Central memory CD8-positive, alpha-beta T cell (primary cell): ENCODE measurements at regions not wholly inside any gene's neighbourhood (a gene's known extent, or its start where the extent isn't known, plus 50 kb on each side); places are given as distances from the start of the nearest gene placed in this dataset.
"Not testable (repeated sequence)": the region's sequence is repeated elsewhere in the genome, so short reads cannot be mapped to it uniquely, and the experiment has no call there.

Source experiments
- ATAC-seq: fragments of 150-1000 bp; cut with Tn5 transposase; replicated peaks from 2 replicates; pipeline ENCODE4 v1.10.0; 2022; ENCODE audit warnings: mild to moderate bottlenecking, moderate FRiP score, moderate number of reproducible peaks; ENCODE audit not compliant: poor library complexity, severe bottlenecking; ENCODE audit errors: extremely low read depth
- DNase-seq, 2 donors: peaks; one replicate each; pipeline ENCODE4 v3.0.0; 2021; ENCODE audit warnings: low spot score in 2 of 2
- H3K27ac Mint-ChIP-seq: one replicate; pipeline ENCODE4 v1.8.0; 2022; ENCODE audit warnings: low read depth, mild to moderate bottlenecking, moderate library complexity, mixed read lengths
- H3K27me3 Mint-ChIP-seq: one replicate; pipeline ENCODE4 v1.8.0; 2022; ENCODE audit warnings: mixed read lengths
- H3K36me3 Mint-ChIP-seq: one replicate; pipeline ENCODE4 v1.8.0; 2022; ENCODE audit warnings: mild to moderate bottlenecking, moderate library complexity, mixed read lengths; ENCODE audit not compliant: insufficient read depth
- H3K4me1 Mint-ChIP-seq: one replicate; pipeline ENCODE4 v1.8.0; 2022; ENCODE audit warnings: mixed read lengths
- H3K4me3 Mint-ChIP-seq: one replicate; pipeline ENCODE4 v1.8.0; 2022; ENCODE audit warnings: mild to moderate bottlenecking, moderate library complexity, mixed read lengths
- H3K9me3 Mint-ChIP-seq: one replicate; pipeline ENCODE4 v1.8.0; 2022; ENCODE audit warnings: mixed read lengths

DNA sequence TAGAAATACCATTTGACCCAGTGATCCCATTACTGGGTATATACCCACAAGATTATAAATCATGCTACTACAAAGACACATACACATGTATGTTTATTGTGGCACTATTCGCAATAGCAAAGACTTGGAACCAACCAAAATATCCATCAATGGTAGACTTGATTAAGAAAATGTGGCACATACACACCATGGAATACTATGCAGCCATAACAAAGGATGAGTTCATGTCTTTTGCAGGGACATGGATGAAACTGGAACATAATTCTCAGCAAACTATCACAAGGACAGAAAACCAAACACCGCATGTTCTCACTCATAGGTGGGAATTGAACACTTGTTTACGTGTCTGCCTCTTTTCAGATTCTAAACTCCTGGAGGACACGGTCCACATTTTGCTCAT lies 116.9 kb downstream of the ADSS2 start:
- peaks cover 22% of the 10 kb centered on the region for H3K27me3 Mint-ChIP-seq
- DNase-seq, H3K27ac Mint-ChIP-seq, H3K4me1 Mint-ChIP-seq, H3K4me3 Mint-ChIP-seq, ATAC-seq, H3K36me3 Mint-ChIP-seq, H3K9me3 Mint-ChIP-seq: not testable (repeated sequence)

DNA sequence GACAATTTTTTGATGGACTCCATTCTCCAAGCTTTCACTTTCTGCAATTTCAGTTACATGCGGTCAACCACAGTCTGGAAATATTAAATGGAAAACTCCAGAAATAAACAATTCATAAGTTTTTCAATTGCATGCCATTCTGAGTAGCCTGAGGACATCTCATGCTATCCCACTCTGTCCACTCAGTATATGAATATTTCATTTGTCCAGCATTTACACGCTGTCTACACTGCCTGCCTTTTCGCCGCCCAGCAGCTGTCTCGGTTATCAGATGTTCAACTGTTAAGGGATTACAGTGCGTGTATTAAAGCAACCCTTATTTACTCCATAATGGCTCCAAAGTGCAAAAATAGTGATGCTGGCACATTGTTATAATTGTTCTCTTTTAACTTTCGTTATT lies 116.3 kb downstream of the ADSS2 start:
- Mint-ChIP-seq H3K4me3 (no peak overlapping the region), H3K4me1 (peaks cover 6% of the 10 kb centered on the region), H3K36me3 (no peaks in the 10 kb centered on the region)

DNA sequence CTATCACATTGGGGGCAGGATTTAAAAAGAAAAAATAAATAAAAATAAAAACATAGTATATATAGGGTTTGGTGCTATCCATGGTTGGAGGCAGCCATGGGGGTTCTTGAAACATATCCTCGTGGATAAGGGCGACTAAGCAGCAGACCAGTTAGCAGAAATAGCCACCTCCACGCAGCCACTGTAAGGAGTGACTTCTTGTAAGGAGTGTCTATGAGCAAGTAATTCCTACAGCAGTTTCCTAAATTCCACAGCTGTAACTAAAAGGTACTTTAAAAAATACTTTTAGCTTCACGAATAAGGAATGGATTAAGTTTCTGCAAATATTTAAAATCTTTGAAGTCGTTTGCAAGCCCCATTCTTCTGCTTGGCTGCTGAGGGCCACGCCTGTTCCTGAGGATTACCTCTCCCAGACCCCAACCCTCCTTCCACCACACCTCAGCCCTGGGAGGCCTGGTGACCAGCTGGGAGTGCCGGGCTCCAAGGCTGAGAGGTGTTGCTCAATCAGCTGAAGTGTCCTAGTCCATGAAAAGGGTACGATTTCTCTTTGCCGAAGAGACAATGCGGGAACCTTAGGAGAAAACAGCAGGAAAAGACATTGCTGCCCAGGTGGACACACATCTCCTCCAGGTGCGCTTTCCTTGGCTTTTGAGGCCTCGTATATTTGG lies 115.3 kb downstream of the ADSS2 start:
- no peak overlapping the region for H3K4me3 Mint-ChIP-seq
- ATAC-seq: no peak
- no peak for DNase-seq
- H3K27ac Mint-ChIP-seq: no peak overlapping the region
- peaks cover 6% of the 10 kb centered on the region for H3K4me1 Mint-ChIP-seq
- H3K36me3 Mint-ChIP-seq: no peaks in the 10 kb centered on the region
- peaks cover 22% of the 10 kb centered on the region for H3K27me3 Mint-ChIP-seq
- H3K9me3 Mint-ChIP-seq: no peaks in the 10 kb centered on the region

More for the DNA sequence above, 116.3 kb downstream of the ADSS2 start:
- DNase-seq (no peak), ATAC-seq (no peak)
- H3K27me3 Mint-ChIP-seq: peaks cover 22% of the 10 kb centered on the region
- no peak overlapping the region for H3K27ac Mint-ChIP-seq
- H3K9me3 Mint-ChIP-seq: no peaks in the 10 kb centered on the region

DNA sequence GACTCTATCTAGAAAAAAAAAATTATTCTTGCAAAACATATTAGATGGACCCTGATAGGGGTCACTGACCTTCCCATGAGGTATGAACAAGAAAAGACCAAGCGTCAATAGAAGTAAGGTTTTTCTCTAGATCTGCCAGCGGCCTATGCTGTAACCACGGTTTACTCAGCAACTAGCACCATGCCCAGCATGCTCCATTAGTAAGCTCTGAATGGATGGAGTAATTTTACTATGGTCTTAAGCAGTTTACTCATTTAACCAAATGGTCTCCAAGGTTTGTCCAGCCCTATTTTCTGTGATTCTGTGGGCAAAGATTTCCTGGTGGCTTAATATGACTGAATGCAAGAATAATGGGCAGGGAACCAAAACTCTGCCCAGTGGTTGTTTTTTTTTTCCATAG lies 113.9 kb downstream of the ADSS2 start:
- no peak overlapping the region for H3K27ac Mint-ChIP-seq
- no peak overlapping the region for H3K4me3 Mint-ChIP-seq
- H3K36me3 Mint-ChIP-seq: no peaks in the 10 kb centered on the region
- peaks cover 20% of the 10 kb centered on the region for H3K27me3 Mint-ChIP-seq
- DNase-seq: no peak
- no peaks in the 10 kb centered on the region for H3K9me3 Mint-ChIP-seq
- no peak for ATAC-seq
- peaks cover 6% of the 10 kb centered on the region for H3K4me1 Mint-ChIP-seq

DNA sequence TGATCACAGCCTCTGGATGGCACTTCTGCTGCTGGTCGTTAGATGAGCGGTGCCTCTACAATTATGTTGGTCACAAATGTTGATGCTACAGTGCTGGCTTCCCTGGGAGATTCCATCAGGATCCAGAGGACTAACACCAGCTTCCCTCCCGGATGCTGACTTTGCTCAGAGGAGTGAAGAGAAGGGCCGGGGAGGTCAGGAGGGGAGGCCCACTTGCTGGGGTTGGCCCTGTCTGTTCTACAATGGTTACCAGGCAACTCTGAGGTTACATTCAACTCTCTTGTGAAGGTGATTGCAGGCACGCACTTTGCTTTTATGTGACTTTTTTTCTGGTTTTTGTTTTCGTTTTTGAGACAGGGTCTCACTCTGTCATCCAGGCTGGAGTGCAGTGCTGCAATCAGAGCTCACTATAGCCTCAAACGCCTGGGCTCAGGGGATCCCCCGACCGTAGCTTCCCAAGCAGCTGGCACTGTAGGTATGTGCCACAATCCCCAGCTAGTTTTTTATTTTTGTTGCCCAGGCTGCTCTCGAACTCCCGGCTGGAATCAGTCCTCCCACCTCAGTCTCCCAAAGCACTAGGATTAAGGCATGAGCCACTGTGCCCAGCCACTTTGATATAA lies 112.5 kb downstream of the ADSS2 start:
- peaks cover 7% of the 10 kb centered on the region for H3K27me3 Mint-ChIP-seq
- ATAC-seq: no peak
- H3K4me3 Mint-ChIP-seq: no peak overlapping the region
- no peak for DNase-seq
- no peaks in the 10 kb centered on the region for H3K36me3 Mint-ChIP-seq
- peaks cover 6% of the 10 kb centered on the region for H3K4me1 Mint-ChIP-seq
- H3K27ac Mint-ChIP-seq: no peak overlapping the region
- no peaks in the 10 kb centered on the region for H3K9me3 Mint-ChIP-seq

DNA sequence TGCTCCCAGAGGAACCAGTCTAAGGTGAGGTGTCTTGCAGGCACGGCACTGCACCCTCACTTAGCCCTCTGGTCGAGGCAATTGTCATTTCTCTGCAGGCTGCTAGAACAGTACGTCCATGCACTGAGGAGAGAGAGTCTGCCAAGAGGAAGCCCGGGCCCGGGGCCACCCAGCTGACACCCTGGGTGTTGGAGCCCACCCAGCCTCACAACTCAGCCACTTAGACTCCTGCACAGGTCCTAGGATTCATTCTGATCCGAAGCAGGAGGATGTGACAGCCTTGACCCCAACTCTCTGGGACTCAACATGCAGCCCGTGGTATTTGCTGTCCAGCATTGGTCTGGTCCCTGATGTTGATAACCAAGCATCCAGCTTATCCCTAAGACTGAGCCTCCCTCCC lies 111.9 kb downstream of the ADSS2 start:
- H3K36me3 Mint-ChIP-seq: no peaks in the 10 kb centered on the region
- no peaks in the 10 kb centered on the region for H3K9me3 Mint-ChIP-seq
- H3K4me1 Mint-ChIP-seq: peaks cover 6% of the 10 kb centered on the region
- no peak for ATAC-seq
- peaks cover under 1% of the 10 kb centered on the region for H3K27me3 Mint-ChIP-seq
- no peak overlapping the region for H3K27ac Mint-ChIP-seq
- no peak overlapping the region for H3K4me3 Mint-ChIP-seq
- DNase-seq: no peak

DNA sequence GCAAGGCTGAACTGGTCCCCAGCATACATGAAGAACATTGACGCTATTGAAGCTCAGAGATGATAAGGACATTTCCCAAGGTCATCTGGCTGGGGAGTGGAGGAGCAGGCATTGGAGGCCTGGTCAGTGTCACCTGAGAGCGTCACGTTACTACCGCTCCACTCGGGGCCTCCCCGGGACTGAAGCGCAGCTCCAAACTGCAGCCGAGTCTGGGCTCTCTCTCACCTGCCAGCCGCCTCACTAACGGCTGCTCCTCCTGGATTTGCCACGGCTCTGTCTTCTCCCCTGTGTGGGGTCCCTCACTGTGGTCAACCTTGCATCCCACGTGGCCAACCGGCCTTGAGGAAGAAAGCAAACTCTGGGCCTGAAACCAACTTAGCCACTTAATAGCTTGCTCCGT lies 111.3 kb downstream of the ADSS2 start:
- Mint-ChIP-seq H3K27me3 (no peaks in the 10 kb centered on the region), H3K36me3 (no peaks in the 10 kb centered on the region), H3K27ac (no peak overlapping the region), H3K4me1 (peaks cover 6% of the 10 kb centered on the region), H3K9me3 (no peaks in the 10 kb centered on the region), H3K4me3 (no peak overlapping the region)
- DNase-seq: no peak
- no peak for ATAC-seq

DNA sequence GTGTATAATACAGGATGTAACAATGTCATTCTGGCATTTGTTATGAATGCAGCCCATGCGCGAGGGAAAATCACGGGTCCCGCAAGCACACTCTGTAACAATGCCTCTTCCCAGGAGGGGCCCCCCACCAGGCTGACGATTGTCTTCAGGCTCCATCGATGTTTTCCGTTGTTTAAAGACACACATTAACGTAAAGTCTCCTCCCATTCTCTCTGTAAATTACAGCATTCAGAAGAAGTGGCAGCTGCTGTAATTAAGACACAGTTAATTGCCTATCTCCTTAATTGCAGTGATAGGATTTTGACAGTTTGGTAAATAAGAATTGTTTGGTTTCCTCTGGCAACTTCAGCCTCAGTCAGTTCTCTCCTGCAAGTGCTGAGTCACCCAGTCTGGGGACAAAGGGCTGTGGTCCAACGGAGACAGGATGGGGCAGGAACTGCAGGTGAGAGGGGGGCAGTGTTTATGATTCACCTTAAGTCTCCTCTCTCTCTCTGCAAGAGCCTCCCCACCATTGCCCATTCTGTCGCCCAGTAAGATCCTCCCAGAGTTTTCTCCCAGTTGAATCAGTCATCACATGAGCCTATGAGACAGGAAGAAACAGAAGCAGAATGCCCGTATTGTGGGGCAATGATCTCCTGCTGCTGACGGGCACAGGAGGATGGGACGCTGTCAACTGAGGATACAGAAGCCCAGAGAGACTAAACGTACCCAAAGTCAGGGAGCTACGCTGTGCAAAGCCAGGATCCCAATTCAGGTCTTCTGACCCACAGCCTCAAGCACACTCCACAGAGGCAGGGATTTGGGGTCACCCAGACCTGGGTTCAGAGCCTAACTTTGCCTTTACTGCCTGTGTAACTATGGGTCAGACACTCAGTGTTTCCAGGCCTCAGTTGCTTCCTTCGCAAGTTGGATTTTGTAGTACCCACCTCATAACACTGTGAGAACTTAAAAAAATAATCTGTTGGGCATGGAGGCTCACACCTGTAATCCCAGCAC lies 110.0 kb downstream of the ADSS2 start:
- H3K9me3 Mint-ChIP-seq: no peaks in the 10 kb centered on the region
- no peak overlapping the region for H3K27ac Mint-ChIP-seq
- no peak overlapping the region for H3K4me3 Mint-ChIP-seq
- no peaks in the 10 kb centered on the region for H3K36me3 Mint-ChIP-seq
- ATAC-seq (peak; percentile 40), DNase-seq (no peak)
- no peaks in the 10 kb centered on the region for H3K27me3 Mint-ChIP-seq
- peaks cover 6% of the 10 kb centered on the region for H3K4me1 Mint-ChIP-seq

DNA sequence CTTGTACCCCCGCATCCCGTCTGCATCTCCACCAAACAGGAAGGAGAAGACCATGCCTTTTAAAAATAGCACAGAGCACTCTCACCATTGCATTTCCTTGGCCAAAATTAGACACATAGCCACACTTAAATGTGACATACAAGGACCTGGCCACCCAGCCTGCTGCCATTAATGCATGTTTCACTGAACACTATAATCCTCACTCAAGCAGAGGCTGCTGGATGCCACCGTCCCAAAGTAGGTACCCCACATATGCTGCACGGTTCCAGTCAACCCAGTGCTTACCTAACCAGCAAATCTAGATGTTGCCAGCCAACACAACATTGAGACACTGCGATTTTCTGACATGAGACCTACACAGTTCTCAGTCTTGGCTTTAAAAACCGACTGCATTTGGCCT lies 107.7 kb downstream of the ADSS2 start:
- no peak overlapping the region for H3K4me3 Mint-ChIP-seq
- no peaks in the 10 kb centered on the region for H3K36me3 Mint-ChIP-seq
- DNase-seq: no peak
- no peak overlapping the region for H3K27ac Mint-ChIP-seq
- peaks cover 3% of the 10 kb centered on the region for H3K27me3 Mint-ChIP-seq
- ATAC-seq: no peak
- peaks cover 6% of the 10 kb centered on the region for H3K4me1 Mint-ChIP-seq
- H3K9me3 Mint-ChIP-seq: no peaks in the 10 kb centered on the region

DNA sequence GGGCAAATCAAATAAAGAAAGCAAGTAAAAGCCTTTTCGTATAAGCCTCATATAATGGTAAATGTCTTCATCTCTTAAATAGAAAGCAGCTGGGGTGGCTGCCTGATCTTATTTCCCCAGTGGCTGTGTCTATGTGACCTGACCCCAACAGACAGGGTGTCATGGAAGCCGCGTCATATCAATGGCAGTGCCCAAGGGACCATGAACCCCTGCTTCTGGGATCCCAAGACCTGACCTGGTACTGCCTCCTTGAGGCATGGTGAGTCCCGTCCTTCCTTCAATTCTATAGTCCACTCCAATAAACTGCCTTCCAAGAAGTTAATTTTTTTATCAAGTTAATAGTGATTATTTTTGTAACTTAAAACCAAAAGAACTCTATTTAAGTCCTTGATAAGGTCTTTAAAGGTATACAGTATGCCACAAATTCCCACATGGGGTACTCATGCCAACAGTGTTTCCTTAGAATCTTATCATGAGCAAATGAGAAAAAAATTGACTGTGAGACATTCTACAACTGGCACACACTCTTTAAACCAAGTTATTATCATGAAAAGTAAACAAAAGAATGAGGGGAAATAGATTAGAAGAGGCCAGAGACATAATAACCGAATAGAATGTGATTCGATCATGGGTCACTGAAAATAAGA lies 104.6 kb downstream of the ADSS2 start:
- H3K4me1 Mint-ChIP-seq: peaks cover 5% of the 10 kb centered on the region

DNA sequence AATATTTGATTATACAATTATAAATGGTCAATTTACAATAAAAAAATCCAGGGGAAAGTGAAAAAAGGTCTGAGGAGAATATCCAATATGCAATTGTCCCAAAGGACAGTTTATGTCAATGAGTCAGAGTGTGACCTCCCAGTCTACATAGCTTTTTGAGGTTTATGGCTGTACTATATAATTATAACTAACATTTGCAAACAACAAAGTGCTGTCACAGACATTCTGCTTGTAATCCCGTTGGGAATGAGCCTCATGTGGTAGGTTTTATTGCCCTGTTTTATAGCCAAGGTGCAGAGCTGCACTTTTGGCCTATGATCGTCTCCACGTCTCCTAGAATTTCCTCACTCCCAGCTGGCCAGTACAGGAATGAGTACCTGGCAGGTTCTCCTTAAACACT lies 103.8 kb downstream of the ADSS2 start:
- Mint-ChIP-seq H3K27ac (no peak overlapping the region), H3K27me3 (peaks cover 32% of the 10 kb centered on the region), H3K4me3 (no peak overlapping the region), H3K4me1 (peaks cover 5% of the 10 kb centered on the region), H3K36me3 (no peaks in the 10 kb centered on the region), H3K9me3 (no peaks in the 10 kb centered on the region)
- no peak for ATAC-seq
- no peak for DNase-seq

More for the DNA sequence above, 104.6 kb downstream of the ADSS2 start:
- ATAC-seq (no peak), DNase-seq (no peak)
- peaks cover 32% of the 10 kb centered on the region for H3K27me3 Mint-ChIP-seq
- no peaks in the 10 kb centered on the region for H3K9me3 Mint-ChIP-seq
- no peak overlapping the region for H3K27ac Mint-ChIP-seq
- H3K36me3 Mint-ChIP-seq: no peaks in the 10 kb centered on the region
- H3K4me3 Mint-ChIP-seq: no peak overlapping the region

DNA sequence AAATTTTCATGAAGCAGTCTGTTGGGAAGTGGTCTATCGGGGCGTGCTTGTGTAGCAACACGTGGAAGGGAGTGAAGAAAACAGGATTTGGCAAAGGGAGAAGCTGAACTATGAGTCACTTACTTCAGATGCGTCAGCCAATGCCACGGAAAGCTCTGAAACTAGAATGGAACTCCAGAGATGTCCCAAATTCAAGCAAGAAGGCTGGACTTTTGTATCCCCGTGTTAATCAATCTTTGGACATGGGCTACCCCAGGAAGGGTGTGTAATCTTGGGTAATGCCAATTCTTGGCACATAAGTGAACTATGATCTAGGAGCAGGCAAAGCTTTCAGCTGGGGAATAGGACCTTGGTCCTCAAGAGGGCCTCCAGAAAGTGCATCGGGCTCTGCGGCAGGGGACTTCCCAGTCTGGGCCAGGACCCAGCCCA lies 102.6 kb downstream of the ADSS2 start:
- no peak for DNase-seq
- no peak for ATAC-seq
- Mint-ChIP-seq H3K27ac (no peak overlapping the region), H3K36me3 (no peaks in the 10 kb centered on the region), H3K4me1 (peaks cover 5% of the 10 kb centered on the region), H3K27me3 (peaks cover 32% of the 10 kb centered on the region), H3K9me3 (no peaks in the 10 kb centered on the region), H3K4me3 (no peak overlapping the region)
